Type B pancreatic cell (in vitro differentiated cells): ENCODE measurements at regions not wholly inside any gene's neighbourhood (a gene's known extent, or its start where the extent isn't known, plus 50 kb on each side); places are given as distances from the start of the nearest gene placed in this dataset.

Source experiments
- DNase-seq: peaks from one replicate; pipeline ENCODE4 v3.0.0; 2021; ENCODE audit warnings: mixed read lengths; ENCODE audit not compliant: unreplicated experiment; ENCODE audit errors: extremely low spot score
- H3K27ac Mint-ChIP-seq: 2 replicates; pipeline ENCODE4 v1.8.0; 2021; ENCODE audit warnings: mild to moderate bottlenecking, mixed read lengths
- H3K27me3 Mint-ChIP-seq: 2 replicates; pipeline ENCODE4 v1.8.0; 2021; ENCODE audit warnings: mixed read lengths
- H3K36me3 Mint-ChIP-seq: 2 replicates; pipeline ENCODE4 v1.8.0; 2021; ENCODE audit warnings: mixed read lengths
- H3K4me1 Mint-ChIP-seq: one replicate; pipeline ENCODE4 v1.8.0; 2021; ENCODE audit warnings: mixed read lengths; ENCODE audit not compliant: unreplicated experiment
- H3K4me3 Mint-ChIP-seq: 2 replicates; pipeline ENCODE4 v1.8.0; 2021; ENCODE audit warnings: mild to moderate bottlenecking, mixed read lengths
- H3K9me3 Mint-ChIP-seq: 2 replicates; pipeline ENCODE4 v1.8.0; 2021; ENCODE audit warnings: mixed read lengths
- TF ChIP-seq, protein P1 (sequence below): fragments of 200-600 bp; sonication (generic); conservative IDR thresholded peaks from 2 replicates; pipeline ENCODE4 v1.5.0; 2021; ENCODE audit warnings: antibody characterized with exemption, mild to moderate bottlenecking

- TF ChIP-seq, protein P1, sequence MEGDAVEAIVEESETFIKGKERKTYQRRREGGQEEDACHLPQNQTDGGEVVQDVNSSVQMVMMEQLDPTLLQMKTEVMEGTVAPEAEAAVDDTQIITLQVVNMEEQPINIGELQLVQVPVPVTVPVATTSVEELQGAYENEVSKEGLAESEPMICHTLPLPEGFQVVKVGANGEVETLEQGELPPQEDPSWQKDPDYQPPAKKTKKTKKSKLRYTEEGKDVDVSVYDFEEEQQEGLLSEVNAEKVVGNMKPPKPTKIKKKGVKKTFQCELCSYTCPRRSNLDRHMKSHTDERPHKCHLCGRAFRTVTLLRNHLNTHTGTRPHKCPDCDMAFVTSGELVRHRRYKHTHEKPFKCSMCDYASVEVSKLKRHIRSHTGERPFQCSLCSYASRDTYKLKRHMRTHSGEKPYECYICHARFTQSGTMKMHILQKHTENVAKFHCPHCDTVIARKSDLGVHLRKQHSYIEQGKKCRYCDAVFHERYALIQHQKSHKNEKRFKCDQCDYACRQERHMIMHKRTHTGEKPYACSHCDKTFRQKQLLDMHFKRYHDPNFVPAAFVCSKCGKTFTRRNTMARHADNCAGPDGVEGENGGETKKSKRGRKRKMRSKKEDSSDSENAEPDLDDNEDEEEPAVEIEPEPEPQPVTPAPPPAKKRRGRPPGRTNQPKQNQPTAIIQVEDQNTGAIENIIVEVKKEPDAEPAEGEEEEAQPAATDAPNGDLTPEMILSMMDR: no peak
- no peaks in the 10 kb centered on the region for H3K9me3 Mint-ChIP-seq
- DNase-seq: no peak
- no peak overlapping the region for H3K4me3 Mint-ChIP-seq
- H3K27me3 Mint-ChIP-seq: no peaks in the 10 kb centered on the region
- H3K36me3 Mint-ChIP-seq: no peaks in the 10 kb centered on the region
- no peaks in the 10 kb centered on the region for H3K4me1 Mint-ChIP-seq
- H3K27ac Mint-ChIP-seq: no peak overlapping the region
Measured at GRCh38 chr18:4802296-4802695, 347.2 kb upstream of the DLGAP1 start.

DNA sequence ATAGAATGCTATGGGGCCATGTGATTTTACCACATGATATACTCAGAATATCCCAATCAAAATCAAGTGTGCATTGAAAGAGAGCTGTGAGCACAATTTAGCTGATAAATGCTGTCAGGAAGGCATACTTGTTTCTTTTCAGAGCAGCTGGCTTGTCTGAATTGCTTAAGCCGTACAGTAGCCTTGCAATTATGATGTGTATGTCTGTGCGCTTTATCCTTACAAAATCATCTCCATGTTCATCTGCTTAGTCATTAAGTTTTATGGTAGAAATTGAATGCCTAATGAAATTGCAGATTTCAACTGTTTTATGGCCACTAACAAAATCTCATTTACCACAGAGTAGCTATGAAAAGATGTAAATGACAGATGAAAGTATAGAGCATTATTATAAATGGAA lies 346.0 kb upstream of the DLGAP1 start:
- Mint-ChIP-seq H3K9me3 (no peaks in the 10 kb centered on the region), H3K36me3 (no peaks in the 10 kb centered on the region), H3K27me3 (no peaks in the 10 kb centered on the region), H3K4me1 (no peaks in the 10 kb centered on the region), H3K27ac (no peak overlapping the region), H3K4me3 (no peak overlapping the region)
- no peak for DNase-seq
- TF ChIP-seq, protein P1: no peak

DNA sequence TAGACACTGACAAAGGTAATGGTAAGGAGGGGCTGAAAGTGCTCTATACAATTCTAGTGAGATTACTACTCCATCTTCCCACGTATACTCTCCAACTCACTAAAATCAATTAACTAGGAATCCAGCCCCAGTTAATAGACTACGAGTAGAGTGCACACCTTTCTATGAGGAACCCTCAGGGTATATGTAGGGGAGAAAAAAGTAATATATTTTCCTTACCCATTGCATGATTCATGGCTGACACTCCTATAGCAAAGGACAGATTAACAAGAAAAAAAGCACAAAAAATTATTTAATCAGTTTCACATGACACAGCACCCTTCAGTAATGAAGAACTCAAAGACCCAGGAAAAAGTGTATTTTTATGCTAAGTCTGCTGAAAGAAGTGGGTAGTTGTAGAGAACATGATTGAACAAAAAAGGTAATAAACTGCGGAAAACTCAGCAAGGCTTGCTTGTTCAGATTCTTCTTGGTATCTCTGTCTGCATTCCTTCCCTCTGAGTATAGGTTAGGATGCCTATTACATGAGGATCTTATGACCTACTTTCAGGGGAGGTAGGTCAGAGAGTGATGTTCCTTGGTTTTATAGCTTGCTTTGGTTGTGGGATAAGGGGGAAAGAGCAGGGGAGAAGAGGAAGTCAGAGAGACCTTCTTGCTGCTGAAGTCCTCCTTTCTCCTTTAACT lies 342.0 kb upstream of the DLGAP1 start:
- Mint-ChIP-seq H3K27ac (no peak overlapping the region), H3K36me3 (no peaks in the 10 kb centered on the region), H3K9me3 (no peaks in the 10 kb centered on the region), H3K4me3 (no peak overlapping the region), H3K4me1 (no peaks in the 10 kb centered on the region), H3K27me3 (peaks cover 2% of the 10 kb centered on the region)
- TF ChIP-seq, protein P1: no peak
- DNase-seq: no peak

- no peaks in the 10 kb centered on the region for H3K36me3 Mint-ChIP-seq
- H3K4me3 Mint-ChIP-seq: no peak overlapping the region
- TF ChIP-seq, protein P1: no peak
- peaks cover 7% of the 10 kb centered on the region for H3K27me3 Mint-ChIP-seq
- DNase-seq: no peak
- no peaks in the 10 kb centered on the region for H3K4me1 Mint-ChIP-seq
- H3K27ac Mint-ChIP-seq: no peak overlapping the region
- H3K9me3 Mint-ChIP-seq: no peaks in the 10 kb centered on the region
Measured at GRCh38 chr18:4789506-4789905, 334.4 kb upstream of the DLGAP1 start.

DNA sequence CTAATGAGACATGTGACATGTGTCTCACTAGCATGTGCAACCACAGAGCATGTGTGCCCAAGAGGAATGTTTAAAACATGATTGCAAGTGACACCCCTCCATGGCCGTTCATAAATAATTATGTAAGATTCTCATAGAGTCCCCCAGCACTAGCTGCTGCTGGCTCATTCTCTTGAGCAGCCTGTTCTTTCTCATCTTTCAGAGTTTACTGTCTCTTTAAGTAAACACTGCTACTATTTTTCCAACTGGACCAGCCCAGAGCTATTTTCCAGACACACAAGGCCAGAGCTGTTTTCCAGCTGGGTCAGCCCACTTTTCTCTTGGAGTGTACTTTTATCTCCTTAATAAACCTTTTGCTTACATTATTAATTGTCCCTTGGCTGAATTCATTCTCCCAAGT lies 326.8 kb upstream of the DLGAP1 start:
- Mint-ChIP-seq H3K27me3 (peaks cover 3% of the 10 kb centered on the region), H3K4me1 (no peaks in the 10 kb centered on the region)

More for the DNA sequence above, 326.8 kb upstream of the DLGAP1 start:
- Mint-ChIP-seq H3K36me3 (no peaks in the 10 kb centered on the region), H3K4me3 (no peak overlapping the region), H3K27ac (no peak overlapping the region), H3K9me3 (no peaks in the 10 kb centered on the region)
- TF ChIP-seq, protein P1: no peak
- DNase-seq: no peak
